GM19324 (cell line): ENCODE measurements at regions not wholly inside any gene's neighbourhood (a gene's known extent, or its start where the extent isn't known, plus 50 kb on each side); places are given as distances from the start of the nearest gene placed in this dataset.
"Not testable (repeated sequence)": the region's sequence is repeated elsewhere in the genome, so short reads cannot be mapped to it uniquely, and the experiment has no call there.

Experiments used
- ATAC-seq: cut with Tn5 transposase; IDR thresholded peaks from one replicate; pipeline ENCODE4 v1.9.1; 2021; ENCODE audit warnings: mild to moderate bottlenecking, moderate library complexity; ENCODE audit not compliant: unreplicated experiment, low FRiP score

- ATAC-seq, result no peak
Measured at GRCh38 chr13:95387733-95388207, 86.5 kb upstream of the ABCC4 start.

- ATAC-seq, result no peak
Measured at GRCh38 chr13:95388420-95389079, 87.3 kb upstream of the ABCC4 start.

GRCh38 chr13:95391362-95391761 lies 90.1 kb upstream of the ABCC4 start:
- ATAC-seq, result no peak

GRCh38 chr13:95391785-95392184 lies 90.5 kb upstream of the ABCC4 start:
- no peak for ATAC-seq

DNA sequence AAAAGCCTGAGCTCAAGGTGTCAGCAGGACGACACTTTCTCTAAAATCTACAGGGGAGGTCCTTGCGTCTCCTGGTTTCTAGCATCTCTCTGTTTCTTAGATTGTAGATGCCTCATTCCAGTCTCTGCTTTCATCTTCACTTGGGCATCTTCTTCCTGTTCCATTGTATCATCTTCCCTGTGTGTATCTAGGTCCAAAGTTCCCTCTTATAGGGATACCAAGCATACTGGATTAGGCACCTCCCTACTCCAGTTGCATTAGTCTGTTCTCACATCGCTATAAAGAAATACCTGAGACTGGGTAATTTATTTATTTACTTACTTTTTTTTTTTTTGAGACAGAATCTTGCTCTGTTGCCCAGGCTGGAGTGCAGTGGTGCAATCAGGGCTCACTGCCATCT lies 91.3 kb upstream of the ABCC4 start:
- no peak for ATAC-seq

GRCh38 chr13:95403349-95404140 lies 102.3 kb upstream of the ABCC4 start:
- ATAC-seq, result peak; percentile 16

DNA sequence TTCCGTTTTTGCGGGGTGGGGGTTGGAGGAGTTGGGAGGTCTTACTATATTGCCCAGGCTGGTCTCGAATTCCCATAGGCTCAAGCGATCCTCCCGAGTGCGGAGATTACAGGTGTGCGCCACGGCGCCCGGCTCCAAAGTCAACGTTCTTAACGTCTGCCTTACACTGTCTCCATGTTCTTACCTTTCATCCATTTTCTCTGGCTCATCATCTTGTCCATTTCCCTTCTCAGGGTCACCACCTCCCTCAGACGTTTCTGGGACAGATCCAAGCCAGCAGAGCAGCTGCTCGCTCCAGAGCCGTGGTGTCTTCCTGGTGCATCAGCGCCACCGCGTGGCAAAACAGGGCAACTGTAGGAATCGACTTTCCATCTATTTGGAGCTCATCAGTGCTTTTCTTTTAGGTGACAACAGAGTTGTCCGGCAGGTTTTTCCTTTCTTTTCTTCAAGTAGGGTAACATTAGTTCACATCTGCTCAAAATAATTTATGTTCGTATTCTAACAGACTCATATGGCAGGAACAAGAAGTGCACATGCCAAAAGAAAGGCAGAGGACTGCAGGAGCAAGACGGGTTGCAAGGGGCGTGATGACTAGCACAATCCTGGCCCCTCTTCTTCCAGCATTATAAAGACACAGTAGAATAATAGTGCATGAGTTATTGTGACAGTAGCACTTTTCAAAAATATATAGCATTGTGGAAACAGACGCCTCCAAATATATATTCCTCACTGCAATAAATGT lies 103.1 kb upstream of the ABCC4 start:
- ATAC-seq, result peak; percentile 74

DNA sequence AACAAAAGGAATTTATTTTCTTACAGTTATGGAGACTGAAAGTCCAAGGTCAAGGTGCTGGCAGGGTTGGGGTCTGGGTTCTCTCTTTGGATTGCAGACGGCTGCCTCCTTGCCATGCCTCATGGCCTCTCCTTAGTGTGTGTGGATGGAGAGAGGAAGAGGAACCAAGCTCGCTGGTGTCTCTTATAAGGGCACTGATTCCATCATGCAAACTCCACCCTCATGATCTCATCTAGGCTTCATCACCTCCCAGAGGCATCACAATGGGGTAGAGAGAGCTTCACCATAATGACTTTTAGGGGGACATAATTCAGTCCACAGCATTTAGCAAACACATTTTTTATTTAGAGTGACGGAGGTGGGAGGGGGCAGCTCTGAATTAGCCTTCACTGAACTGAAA lies 104.9 kb upstream of the ABCC4 start:
- no peak for ATAC-seq

GRCh38 chr13:95411428-95412040 lies 110.3 kb upstream of the ABCC4 start:
- no peak for ATAC-seq

DNA sequence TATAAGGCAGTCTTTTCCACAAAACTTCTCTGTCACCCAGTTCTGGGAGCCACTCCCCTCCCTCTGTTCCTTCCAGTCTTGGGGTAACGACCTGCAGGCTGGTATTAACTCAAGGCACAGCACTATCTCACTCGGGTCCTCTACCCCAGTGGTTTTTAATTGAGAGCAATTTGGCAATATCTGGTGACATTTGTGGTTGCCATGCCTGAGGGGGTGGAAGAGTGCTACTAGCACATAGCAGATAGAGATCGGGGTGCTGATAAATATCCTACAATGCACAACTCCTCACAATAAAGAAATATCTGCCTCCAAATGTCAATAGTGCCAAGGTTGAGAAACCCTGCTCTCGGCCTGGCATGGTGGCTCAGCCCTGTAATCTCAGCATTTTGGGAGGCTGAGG lies 117.7 kb upstream of the ABCC4 start:
- ATAC-seq, result no peak

DNA sequence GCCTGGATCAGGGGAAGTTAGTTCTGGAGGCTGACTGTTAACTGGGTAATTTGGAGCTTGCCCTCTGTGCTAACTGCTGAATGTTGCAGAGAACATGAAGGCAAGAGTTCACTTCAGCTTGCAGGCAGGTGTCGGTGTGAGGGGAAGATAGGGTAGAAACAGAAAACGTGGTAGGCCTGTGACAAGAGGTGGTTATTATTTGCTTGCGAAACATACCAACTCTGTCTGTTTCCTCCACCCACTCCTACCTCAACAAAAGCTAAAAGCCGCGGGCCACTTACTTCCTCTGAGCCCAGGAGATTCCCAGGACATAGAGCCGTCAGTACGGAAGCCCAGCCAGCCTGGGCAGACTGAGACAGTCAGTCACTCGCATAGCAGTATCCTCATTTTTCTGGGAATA lies 119.2 kb upstream of the ABCC4 start:
- no peak for ATAC-seq

DNA sequence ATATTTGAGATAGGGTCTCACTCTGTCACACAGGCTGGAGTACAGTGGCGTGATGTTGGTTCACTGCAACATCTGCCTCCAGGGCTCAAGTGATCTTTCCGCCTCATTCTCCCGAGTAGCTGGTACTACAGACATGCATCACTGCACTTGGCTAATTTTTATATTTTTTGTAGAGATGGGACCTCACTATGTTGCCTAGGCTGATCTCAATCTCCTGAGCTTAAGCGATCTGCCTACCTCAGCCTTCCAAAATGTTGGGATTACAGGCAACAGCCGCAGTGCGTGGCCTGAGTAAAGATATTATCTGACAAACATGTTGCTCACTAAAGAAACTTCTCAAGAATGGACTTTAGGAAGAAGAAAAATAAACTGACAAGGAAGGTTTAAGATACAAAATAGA lies 125.4 kb upstream of the ABCC4 start:
- no peak for ATAC-seq

DNA sequence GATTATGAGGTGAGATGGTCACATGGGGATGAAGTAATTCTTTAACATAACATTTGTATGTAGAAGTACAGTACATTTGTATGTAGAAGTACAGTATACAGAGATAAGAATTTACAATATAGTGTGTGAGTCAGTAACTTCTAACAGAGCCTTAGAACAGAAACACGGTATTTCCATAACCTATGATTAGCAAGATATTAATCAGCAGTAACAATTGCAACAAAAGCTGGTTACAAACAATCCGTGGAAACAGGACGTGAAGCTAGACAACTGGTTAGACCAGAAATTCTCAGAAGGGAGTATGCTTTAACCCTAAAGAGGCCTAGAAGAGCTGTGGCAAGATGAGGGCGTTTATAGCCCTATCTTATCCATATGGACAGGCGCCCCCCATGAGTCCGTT lies 122.0 kb upstream of the CLDN10 start:
- not testable (repeated sequence) for ATAC-seq

GRCh38 chr13:95432141-95432540 lies 120.4 kb upstream of the CLDN10 start:
- no peak for ATAC-seq

DNA sequence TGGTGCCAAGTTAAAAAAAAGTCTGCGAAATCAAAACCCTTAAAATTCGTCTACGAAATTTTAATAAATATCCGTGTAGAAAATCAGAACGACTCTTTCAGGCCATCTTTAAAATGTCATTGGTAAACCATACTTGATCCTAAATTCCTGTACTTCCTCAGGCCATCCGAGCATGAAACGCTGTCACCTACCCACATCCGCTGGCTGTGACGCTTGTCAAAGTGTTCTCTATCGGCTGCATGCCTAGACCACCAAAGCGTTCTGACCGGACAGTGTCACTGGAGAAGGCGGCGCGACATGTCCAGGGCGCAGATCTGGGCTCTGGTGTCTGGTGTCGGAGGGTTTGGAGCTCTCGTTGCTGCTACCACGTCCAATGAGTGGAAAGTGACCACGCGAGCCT lies 119.0 kb upstream of the CLDN10 start:
- no peak for ATAC-seq

DNA sequence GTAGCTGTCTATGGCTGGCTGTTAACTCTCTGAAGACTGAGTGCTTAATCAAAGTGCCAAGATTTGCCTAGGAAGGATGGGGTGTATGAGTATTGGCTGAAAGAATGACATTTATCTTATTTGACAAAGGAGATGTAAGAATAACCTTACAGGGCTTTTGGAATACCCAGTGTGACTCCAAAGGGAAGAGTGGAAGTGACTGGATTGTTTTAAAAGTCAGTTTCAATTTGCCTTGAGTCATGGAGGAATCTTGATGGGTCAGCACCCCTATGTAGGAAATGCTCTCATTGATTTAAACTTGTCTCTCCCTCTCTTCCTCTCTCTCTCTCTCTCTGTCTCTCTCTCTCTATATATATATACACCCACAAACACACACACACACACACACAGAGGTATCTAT lies 118.4 kb upstream of the CLDN10 start:
- ATAC-seq, result no peak

DNA sequence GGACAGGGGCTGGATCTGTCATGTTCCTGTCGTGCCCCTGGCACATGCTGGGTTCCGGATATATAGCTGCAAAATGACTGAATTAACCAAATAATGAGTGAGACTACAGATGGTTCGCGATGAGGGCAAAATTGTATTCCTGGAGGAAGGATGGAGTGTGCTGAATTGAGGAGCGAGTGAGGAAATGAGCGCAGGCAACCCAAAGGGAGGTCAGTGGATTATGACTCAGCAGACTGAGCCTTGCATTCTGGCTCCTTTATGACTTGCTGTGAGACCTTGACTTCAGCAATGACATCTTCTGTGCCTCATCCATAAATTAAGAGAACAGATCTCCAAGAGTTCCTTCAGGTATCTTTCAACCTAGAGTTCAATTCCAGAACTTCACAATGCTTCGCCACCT lies 115.0 kb upstream of the CLDN10 start:
- ATAC-seq, result no peak

GRCh38 chr13:95438297-95438696 lies 114.2 kb upstream of the CLDN10 start:
- no peak for ATAC-seq

GRCh38 chr13:95440441-95441088 lies 112.0 kb upstream of the CLDN10 start:
- no peak for ATAC-seq

DNA sequence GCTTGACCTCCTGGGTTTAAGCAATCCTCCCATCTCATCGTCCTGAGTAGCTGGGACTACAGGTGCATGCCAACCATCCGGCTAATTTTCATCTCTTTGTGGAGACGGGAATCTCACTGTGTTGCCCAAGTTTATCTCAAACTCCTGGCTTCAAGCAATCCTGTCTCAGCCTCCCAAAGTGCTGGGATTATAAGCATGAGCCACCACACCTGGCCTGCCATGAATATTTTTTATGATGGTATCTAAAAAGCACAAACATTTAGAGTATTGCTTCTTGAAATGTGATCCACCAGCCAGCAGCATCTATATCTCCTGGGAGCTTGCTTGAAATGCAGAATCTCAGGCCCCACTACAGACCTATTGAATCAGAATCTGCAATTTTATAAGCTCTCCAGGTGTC lies 111.2 kb upstream of the CLDN10 start:
- ATAC-seq, result no peak
